AG04449 (cell line): ENCODE measurements at regions not wholly inside any gene's neighbourhood (a gene's known extent, or its start where the extent isn't known, plus 50 kb on each side); places are given as distances from the start of the nearest gene placed in this dataset.
"Not testable (repeated sequence)": the region's sequence is repeated elsewhere in the genome, so short reads cannot be mapped to it uniquely, and the experiment has no call there.

Experiments used
- CTCF ChIA-PET: fragments of 350-600 bp; formaldehyde crosslinking; extraction: SDS; loops from one replicate; lab custom pipeline; 2021; ENCODE audit warnings: antibody characterized with exemption; lab: Yijun Ruan, JAX
- POLR2A ChIA-PET: fragments of 400-600, 350-600 bp; formaldehyde crosslinking; extraction: SDS; loops from one replicate; lab custom pipeline; 2020; ENCODE audit warnings: antibody characterized with exemption, inconsistent platforms; lab: Yijun Ruan, JAX
- DNase-seq: peaks from one replicate; pipeline ENCODE4 v3.0.0-alpha.2; 2010; ENCODE audit warnings: low read depth, low spot score
- H3K4me3 ChIP-seq: 2 replicates; pipeline ENCODE4 v1.5.1; 2011; ENCODE audit warnings: low read depth, mild to moderate bottlenecking, control low read depth, low read length
- TF ChIP-seq, protein P1 (sequence below): IDR thresholded peaks from one replicate; pipeline ENCODE4 v1.5.1; 2011; ENCODE audit warnings: mild to moderate bottlenecking, moderate library complexity, low read length, control low read depth, inconsistent platforms; ENCODE audit not compliant: insufficient read depth; ENCODE audit errors: missing control alignments

DNA sequence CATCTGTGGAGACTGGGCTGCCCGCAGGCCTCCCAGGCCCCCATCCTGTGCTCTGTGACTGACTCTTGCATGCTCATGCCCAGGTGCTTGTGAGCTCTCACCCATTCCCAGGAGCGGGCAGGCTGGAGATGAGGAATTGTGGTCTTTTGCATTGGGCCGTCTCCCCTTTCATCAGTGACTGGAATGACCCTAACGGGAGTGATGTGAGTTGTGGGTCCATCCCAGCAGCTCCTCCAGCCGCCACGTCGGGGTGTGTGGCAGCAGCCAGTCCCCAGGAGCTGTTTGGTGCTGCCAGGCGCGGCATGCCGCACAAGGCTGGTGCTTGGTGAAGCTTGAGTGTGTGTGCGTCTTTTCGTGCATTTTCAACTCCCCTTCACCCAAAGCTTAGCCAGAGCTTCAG is 164.2 kb downstream of the ACTR3B start:
- DNase-seq: no peak
- TF ChIP-seq, protein P1, sequence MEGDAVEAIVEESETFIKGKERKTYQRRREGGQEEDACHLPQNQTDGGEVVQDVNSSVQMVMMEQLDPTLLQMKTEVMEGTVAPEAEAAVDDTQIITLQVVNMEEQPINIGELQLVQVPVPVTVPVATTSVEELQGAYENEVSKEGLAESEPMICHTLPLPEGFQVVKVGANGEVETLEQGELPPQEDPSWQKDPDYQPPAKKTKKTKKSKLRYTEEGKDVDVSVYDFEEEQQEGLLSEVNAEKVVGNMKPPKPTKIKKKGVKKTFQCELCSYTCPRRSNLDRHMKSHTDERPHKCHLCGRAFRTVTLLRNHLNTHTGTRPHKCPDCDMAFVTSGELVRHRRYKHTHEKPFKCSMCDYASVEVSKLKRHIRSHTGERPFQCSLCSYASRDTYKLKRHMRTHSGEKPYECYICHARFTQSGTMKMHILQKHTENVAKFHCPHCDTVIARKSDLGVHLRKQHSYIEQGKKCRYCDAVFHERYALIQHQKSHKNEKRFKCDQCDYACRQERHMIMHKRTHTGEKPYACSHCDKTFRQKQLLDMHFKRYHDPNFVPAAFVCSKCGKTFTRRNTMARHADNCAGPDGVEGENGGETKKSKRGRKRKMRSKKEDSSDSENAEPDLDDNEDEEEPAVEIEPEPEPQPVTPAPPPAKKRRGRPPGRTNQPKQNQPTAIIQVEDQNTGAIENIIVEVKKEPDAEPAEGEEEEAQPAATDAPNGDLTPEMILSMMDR: no peak
- CTCF ChIA-PET: no interaction called here
- no peak overlapping the region for H3K4me3 ChIP-seq
- POLR2A ChIA-PET: no interaction called here

DNA sequence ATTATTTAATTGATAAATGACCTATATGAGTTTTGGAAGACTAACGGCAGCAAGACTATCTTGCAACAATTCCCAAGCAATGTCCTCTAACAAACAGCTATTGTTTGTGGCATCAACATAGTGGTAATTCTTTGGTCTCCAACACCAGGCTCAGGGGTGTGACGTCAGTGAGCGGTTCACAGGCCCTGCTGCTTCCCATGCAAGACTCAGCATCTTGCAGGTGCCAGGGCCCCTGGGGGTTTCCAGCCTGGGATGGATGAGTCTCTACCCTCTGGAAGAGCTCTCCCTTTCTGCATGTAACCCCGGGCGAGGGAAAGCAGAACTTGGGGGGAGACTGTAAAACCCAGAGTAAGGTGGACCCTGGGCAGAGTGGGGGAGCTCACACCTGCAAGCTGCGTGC is 164.7 kb downstream of the ACTR3B start:
- ChIA-PET CTCF (no interaction called here), POLR2A (no interaction called here)
- no peak overlapping the region for H3K4me3 ChIP-seq
- DNase-seq: no peak
- TF ChIP-seq, protein P1: no peak

DNA sequence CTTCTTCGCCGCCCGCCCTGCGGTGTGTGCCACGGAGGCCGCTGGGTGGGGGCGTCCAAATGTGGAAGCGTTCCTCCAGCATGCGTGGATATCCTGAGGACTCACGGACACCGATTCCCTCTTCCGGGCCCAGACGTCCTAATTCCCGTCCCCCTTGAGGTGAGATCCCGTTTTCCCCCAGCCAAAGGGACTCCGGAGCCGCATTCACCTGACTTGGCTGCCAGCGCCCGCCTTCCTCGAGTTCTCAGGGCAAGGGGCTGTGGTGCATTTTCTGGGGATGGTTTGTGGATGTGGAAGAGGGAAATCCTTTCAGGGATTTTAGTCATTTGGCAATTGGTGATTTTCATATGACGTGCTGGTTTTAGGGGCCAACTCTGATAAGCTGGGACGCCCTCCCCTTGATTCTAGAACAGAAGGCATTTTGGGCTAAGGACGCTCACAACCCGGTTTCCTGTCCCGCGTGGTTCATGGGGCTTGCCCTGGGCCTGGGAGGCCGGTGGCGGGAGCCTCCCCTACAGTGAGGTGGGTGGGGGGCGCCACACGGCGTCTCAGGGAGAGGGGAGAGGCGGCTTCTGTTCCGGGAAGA is 165.4 kb downstream of the ACTR3B start:
- ChIA-PET POLR2A (no interaction called here), CTCF (no interaction called here)
- no peak overlapping the region for H3K4me3 ChIP-seq
- TF ChIP-seq, protein P1: no peak
- no peak for DNase-seq

DNA sequence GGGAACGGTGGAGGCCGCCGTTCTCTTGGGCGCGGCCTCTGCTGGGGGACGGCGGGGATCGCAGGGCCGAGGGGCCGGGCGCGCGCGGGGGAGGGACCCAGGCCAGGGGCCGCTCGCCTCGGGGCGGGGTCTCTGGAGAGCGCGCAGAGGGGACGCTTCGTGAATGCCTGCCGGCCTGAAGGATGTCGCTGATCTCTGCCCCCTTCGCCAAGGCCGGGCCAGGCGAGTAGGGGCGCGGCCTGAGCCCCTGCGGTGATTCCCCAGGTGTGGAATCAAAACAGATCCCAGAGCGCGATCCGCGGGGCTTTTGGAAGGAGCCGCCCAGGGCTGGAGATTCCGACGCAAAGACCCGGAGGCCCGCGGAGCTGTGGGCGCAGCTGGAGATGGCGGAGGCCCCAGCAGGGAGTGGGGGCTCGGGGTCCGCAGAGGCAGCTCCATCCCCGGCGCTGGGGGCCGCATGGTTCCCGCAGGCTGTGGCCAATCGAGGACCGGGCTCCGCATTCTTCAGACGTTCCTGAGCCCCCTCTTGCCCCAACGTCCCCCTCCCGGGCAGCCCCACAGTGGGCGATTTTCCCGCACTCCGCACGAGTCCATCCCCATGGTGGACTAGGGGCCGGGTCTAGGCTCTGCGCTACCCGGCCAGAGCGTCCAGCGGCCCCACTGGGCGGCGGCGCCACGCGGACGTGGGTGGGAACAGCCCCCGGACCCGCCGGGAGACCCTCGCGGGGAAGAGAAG is 166.0 kb downstream of the ACTR3B start:
- DNase-seq: no peak
- CTCF ChIA-PET: no interaction called here
- POLR2A ChIA-PET: no interaction called here
- H3K4me3 ChIP-seq: no peak overlapping the region
- TF ChIP-seq, protein P1: no peak

DNA sequence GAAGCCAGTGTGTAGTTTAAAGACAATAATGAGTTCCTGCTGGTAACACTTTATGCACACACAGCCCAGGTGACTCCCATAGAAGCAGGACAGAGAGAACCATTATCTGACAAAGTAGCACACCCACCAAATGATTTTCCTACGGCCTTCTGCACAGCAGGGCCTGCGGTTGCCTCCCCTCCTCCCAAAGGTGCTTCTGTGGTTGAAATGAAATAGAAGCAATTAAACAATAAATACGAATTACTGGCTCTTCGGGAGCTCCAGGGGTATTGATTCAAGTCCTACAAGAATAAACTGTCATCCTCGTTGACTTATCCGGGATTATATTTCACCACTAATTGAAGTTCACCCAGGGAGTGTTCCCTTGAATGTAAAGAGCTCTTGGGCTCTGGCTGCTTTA is 172.1 kb downstream of the ACTR3B start:
- no peak overlapping the region for H3K4me3 ChIP-seq
- POLR2A ChIA-PET: no interaction called here
- DNase-seq: no peak
- CTCF ChIA-PET: no interaction called here
- TF ChIP-seq, protein P1: no peak

DNA sequence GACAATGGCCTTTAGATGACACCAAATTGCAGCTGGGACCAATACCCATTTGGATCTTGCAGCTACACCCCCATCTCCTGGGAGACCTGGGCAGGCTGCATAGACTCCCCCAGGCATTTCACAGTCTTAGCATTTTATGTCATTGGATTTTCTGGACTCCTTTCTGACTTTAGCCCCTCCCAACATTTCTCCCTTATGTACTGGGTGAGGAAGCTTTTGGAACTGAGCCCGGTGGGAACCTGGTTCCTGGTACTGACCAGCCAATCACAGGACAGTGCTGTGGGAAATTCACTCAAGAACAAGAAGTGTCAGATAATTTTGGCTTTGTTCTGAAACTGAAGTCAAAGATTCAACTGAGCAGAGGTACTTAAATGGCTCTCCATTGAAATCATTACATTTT is 177.7 kb downstream of the ACTR3B start:
- ChIA-PET POLR2A (no interaction called here), CTCF (no interaction called here)

DNA sequence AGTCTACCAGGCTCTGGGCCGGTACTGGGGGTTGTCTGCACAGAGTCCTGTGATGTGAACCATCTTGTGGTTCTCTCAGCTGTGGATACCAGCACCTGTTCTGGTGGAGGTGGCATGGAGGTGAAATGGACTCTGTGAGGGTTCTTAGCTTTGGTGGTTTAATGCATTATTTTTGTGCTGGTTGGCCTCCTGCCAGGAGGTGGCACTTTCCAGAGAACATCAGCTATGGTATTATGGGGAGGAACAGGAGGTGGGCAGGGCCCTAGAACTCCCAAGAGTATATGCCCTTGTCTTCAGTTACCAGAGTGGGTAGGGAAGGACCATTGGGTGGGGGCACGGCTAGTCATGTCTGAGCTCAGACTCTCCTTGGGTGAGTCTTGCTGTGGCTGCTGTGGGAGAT is 187.1 kb downstream of the ACTR3B start:
- DNase-seq, CTCF ChIA-PET, H3K4me3 ChIP-seq, POLR2A ChIA-PET: not testable (repeated sequence)

More for the DNA sequence above, 177.7 kb downstream of the ACTR3B start:
- no peak for DNase-seq
- H3K4me3 ChIP-seq: no peak overlapping the region
- TF ChIP-seq, protein P1: no peak
